ENCODE measurements at regions not wholly inside any gene's neighbourhood (a gene's known extent, or its start where the extent isn't known, plus 50 kb on each side); places are given as distances from the start of the nearest gene placed in this dataset.

DNA sequence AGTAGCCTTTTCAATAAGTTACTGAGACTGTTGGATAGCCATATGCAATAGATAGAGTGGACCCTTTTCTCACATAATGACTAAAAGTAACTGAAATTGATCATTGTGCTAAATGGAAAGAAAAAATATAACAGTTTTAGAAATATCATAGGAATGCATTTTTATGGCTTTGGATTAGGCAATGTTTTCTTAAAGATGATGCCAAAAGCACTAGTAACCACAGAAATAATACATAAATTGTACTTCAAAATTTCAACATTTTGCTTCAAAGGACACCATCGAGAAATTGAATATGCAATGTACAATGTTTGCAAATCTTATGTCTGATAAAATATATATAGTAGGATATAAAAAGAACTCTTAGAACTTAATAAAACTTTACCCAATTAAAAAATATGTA is 1267.5 kb upstream of the CDH9 start (continued):
- no peak for TF ChIP-seq CHD1 (IDR thresholded peaks at IDR 0.05; ENCODE audit: low read depth, low read length)
- no peak for TF ChIP-seq CBX8 (IDR thresholded peaks at IDR 0.05; ENCODE audit: borderline replicate concordance, low read depth, low read length)

Measured in H1 (cell line).